PC-9 (cell line): ENCODE measurements at regions not wholly inside any gene's neighbourhood (a gene's known extent, or its start where the extent isn't known, plus 50 kb on each side); places are given as distances from the start of the nearest gene placed in this dataset.
"Not testable (repeated sequence)": the region's sequence is repeated elsewhere in the genome, so short reads cannot be mapped to it uniquely, and the experiment has no call there.

Experiments
- CTCF ChIP-seq: fragments of 200-600 bp; sonication (generic); conservative IDR thresholded peaks from 2 replicates; pipeline ENCODE4 v1.6.1; 2017; ENCODE audit warnings: mixed run types, antibody characterized with exemption, mild to moderate bottlenecking, moderate library complexity
- EZH2 ChIP-seq: fragments of 200-600 bp; sonication (generic); IDR thresholded peaks from 2 replicates; pipeline ENCODE4 v1.8.0; 2017; ENCODE audit warnings: antibody characterized with exemption, low read depth

DNA sequence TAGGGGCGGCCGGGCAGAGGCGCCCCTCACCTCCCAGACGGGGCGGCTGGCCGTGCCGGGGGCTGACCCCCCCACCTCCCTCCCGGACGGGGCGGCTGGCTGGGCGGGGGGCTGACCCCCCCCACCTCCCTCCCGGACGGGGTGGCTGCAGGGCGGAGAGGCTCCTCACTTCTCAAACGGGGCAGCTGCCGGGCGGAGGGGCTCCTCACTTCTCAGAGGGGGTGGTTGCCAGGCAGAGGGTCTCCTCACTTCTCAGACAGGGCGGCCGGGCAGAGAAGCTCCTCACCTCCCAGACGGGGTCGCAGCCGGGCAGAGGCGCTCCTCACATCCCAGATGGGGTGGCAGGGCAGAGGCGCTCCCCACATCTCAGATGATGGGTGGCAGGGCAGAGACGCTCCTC, 836.8 kb downstream of the RAPGEF2 start:
- TF ChIP-seq CTCF, EZH2: not testable (repeated sequence)
